HG03045 (cell line): ENCODE measurements at regions not wholly inside any gene's neighbourhood (a gene's known extent, or its start where the extent isn't known, plus 50 kb on each side); places are given as distances from the start of the nearest gene placed in this dataset.

Experiments
- ATAC-seq: cut with Tn5 transposase; IDR thresholded peaks from one replicate; pipeline ENCODE4 v1.9.1; 2021; ENCODE audit warnings: mild to moderate bottlenecking, moderate library complexity; ENCODE audit not compliant: unreplicated experiment

GRCh38 chr2:64361151-64361938 is 92.6 kb upstream of the LGALSL start:
- ATAC-seq = no peak

- ATAC-seq = no peak
These were observed 91.4 kb upstream of the LGALSL start for GRCh38 chr2:64362562-64363026.

GRCh38 chr2:64363140-64363539 is 90.8 kb upstream of the LGALSL start:
- ATAC-seq = no peak

- no peak for ATAC-seq
These were observed 90.1 kb upstream of the LGALSL start for GRCh38 chr2:64363848-64364247.

GRCh38 chr2:64367444-64368232 is 86.3 kb upstream of the LGALSL start:
- ATAC-seq = no peak

GRCh38 chr2:64369706-64370105 is 84.3 kb upstream of the LGALSL start:
- ATAC-seq = no peak

GRCh38 chr2:64371727-64372126 is 82.2 kb upstream of the LGALSL start:
- ATAC-seq = no peak

- no peak for ATAC-seq
These were observed 79.3 kb upstream of the LGALSL start for GRCh38 chr2:64374686-64375085.

GRCh38 chr2:64376926-64377325 is 77.0 kb upstream of the LGALSL start:
- ATAC-seq = no peak

- no peak for ATAC-seq
These were observed 74.8 kb upstream of the LGALSL start for GRCh38 chr2:64379186-64379585.

- no peak for ATAC-seq
These were observed 73.0 kb upstream of the LGALSL start for GRCh38 chr2:64380853-64381527.

GRCh38 chr2:64383016-64383591 is 70.9 kb upstream of the LGALSL start:
- ATAC-seq = no peak

GRCh38 chr2:64383881-64384280 is 70.1 kb upstream of the LGALSL start:
- no peak for ATAC-seq

GRCh38 chr2:64386676-64387075 is 67.3 kb upstream of the LGALSL start:
- no peak for ATAC-seq

- no peak for ATAC-seq
These were observed 63.4 kb upstream of the LGALSL start for GRCh38 chr2:64390586-64390985.

- no peak for ATAC-seq
These were observed 62.5 kb upstream of the LGALSL start for GRCh38 chr2:64391424-64391823.

GRCh38 chr2:64391940-64392339 is 62.0 kb upstream of the LGALSL start:
- ATAC-seq = no peak

- no peak for ATAC-seq
These were observed 61.4 kb upstream of the LGALSL start for GRCh38 chr2:64392529-64392928.

GRCh38 chr2:64393383-64394010 is 60.5 kb upstream of the LGALSL start:
- no peak for ATAC-seq

- ATAC-seq = no peak
These were observed 59.8 kb upstream of the LGALSL start for GRCh38 chr2:64394153-64394552.

GRCh38 chr2:64396001-64396400 is 58.0 kb upstream of the LGALSL start:
- ATAC-seq = no peak
